Right ventricle myocardium superior (tissue), 1 donor: ENCODE measurements at regions not wholly inside any gene's neighbourhood (a gene's known extent, or its start where the extent isn't known, plus 50 kb on each side); places are given as distances from the start of the nearest gene placed in this dataset.
"Not testable (repeated sequence)": the region's sequence is repeated elsewhere in the genome, so short reads cannot be mapped to it uniquely, and the experiment has no call there.

Source experiments
- ATAC-seq: fragments of 200-7000 bp; cut with Tn5 transposase; one replicate; pipeline ENCODE4 v1.9.1; 2020; ENCODE audit warnings: mild to moderate bottlenecking; ENCODE audit not compliant: poor library complexity
- DNase-seq: peaks from one replicate; pipeline ENCODE4 v3.0.0-alpha.2; 2020
- intact Hi-C: fragments of 100-400 bp; cut with DNase I; formaldehyde crosslinking; loops from one replicate; pipeline ENCODE4 v1.11.2; 2022
- donor health status: DM: no; HTN: yes; CAD: no; lungs with severe emphysema.

DNA sequence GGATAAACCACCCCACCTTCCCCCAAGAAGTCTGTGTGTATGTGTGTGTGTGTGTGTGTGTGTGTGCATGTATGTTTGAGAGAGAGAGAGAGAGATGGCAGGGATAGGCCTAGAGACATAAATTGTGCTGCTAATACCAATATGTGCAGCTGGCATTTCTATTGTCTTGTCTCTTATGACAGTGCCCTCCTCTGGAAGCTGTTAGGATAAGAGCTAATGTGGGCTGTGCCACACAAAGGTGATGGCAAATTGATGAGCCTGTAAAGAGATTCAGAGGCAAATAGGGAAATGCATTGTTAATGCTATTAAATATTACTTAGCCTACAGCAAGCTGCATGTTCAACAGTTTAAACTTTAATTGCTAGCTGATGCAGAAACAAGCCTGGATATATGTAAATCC, 332.0 kb downstream of the NKX6-1 start:
- DNase-seq: no peak
- intact Hi-C loops: no loop called here
- ATAC-seq: no peak

DNA sequence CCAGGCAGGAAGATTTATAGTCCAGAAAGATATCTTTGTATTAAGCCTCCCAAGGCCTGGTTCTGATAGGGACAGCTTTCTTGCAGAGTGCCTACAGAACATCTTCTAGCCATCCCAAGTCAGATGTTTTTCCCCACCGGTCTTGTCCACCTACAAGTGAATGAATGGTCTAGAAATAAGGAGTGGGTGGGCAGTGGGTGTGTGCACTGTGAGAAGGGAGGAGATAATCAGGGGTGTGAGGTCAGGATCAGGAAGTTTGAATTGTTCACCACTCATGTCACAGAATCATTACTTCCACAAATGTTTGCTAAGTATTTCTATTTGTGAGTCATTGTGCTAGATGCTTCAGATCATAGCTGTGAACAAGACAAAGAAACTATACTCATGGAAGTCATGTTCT, 332.6 kb downstream of the NKX6-1 start:
- ATAC-seq: no peak
- no peak for DNase-seq
- intact Hi-C loops: no loop called here

DNA sequence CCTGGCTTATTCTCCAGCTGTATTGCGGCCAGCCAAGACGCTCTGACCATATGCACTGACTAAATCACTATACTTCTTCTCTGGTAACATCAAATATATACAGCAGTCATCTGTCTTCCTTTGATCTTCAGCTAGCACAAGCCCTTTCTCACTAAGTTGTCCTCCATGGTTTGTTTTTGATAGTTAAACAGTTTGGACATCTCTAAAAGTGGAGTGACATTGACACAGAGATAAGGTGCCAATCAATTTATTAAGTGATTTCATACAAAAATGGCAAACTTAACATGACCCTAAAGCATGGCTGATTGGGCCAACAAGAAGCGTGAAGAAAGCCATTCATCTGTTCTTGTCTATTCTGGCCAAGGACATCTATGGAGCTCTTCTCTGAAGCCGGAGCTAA, 334.9 kb downstream of the NKX6-1 start:
- intact Hi-C loops: no loop called here
- no peak for DNase-seq
- no peak for ATAC-seq

DNA sequence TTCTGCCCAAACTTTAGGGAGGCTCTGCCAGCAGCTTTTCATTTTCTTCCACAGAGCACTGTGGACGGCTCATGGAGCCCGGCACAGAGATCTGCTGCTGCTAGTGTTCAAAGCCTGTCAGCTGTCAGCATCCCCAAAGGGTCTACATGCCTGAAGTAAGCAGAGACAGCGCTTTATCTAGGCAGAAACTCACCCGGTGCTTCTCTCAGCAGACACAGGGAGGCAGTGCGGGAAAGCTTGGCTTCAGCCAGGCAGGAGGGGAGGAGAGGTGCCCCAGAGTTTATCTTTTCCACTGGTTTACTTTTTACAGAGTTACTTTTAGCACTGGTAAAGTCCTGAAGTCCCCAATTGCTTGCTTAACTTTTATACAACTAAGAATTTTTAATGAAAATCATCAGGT, 339.3 kb downstream of the NKX6-1 start:
- ATAC-seq (no peak), DNase-seq (no peak)
- intact Hi-C loops: no loop called here

DNA sequence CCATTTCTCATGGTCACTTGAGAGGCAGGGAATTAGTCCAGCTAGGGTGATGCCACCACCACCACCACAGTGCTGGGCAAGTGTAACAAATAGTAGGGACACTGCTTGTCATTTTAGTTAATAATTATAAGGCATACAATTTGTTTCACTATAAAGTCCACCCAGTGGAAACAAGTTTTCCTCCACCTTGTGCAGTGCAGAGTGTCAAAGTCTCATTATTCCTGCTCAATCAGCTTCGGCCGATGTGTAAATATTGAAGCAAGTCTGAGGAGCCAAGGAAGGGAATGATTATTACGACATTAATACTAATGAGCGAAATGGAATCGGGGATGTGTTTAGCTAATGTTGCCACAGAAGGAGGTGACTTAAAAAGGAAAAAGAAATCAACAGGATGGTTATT, 340.4 kb downstream of the NKX6-1 start:
- intact Hi-C loops: no loop called here
- ATAC-seq (no peak), DNase-seq (no peak)

DNA sequence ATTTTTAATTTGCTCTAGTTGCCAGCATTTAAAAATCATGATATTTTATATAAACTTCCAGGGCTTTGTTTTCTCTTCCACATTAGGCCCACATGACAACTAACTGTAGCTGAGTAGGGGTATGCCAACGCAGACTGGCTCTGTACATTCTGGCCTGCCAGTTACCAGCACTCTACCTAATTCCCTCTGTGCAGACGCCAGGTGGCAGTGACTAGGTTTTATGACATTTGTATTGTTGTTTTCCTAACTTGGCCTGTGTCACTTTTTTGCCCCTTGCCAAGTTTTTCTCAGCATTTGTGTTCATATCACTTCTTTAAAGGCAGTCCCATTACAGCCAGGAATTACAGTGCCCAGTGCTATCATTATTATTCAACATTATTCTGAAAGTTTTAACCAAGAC, 347.5 kb downstream of the NKX6-1 start:
- intact Hi-C loops: no loop called here
- ATAC-seq (no peak), DNase-seq (no peak)

DNA sequence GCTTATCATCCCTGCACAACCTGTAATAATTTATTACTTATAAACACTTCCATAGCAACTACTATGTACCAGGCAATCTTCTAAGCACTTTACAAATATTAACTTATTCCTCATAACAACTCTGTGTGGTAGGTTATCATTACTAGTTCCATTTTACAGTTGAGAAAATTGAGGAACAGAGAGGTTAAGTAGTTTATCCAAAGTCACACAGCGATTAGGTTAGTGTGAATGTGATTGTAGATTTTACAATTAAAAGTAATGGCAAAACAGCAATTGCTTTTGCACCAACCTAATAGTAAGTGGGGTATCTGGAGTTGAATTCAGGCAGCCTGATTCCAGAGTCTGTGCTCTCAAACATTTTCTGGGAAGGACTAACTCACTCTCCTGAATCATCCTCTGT, 348.9 kb downstream of the NKX6-1 start:
- intact Hi-C loops: no loop called here
- no peak for ATAC-seq

DNA sequence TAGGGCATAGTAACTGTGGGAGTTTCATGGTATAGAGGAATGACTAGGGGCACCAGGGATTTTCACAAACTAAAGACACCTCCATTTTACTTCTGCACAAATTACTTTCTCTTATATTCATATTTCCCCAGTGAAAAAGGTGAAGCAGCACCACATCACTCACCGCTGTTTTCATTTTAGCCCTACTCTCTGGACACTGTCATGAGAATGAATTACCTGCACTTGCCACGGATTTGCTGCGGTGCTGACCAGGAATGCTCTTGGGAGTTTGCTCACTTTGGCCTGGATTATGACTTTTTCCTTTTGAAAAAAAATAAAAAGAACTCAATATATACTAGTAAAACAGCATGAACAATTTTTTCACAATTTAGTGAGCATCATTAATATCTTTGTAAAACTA, 351.3 kb downstream of the NKX6-1 start:
- intact Hi-C loops: no loop called here
- DNase-seq (no peak), ATAC-seq (no peak)

More for the DNA sequence above, 348.9 kb downstream of the NKX6-1 start:
- no peak for DNase-seq

DNA sequence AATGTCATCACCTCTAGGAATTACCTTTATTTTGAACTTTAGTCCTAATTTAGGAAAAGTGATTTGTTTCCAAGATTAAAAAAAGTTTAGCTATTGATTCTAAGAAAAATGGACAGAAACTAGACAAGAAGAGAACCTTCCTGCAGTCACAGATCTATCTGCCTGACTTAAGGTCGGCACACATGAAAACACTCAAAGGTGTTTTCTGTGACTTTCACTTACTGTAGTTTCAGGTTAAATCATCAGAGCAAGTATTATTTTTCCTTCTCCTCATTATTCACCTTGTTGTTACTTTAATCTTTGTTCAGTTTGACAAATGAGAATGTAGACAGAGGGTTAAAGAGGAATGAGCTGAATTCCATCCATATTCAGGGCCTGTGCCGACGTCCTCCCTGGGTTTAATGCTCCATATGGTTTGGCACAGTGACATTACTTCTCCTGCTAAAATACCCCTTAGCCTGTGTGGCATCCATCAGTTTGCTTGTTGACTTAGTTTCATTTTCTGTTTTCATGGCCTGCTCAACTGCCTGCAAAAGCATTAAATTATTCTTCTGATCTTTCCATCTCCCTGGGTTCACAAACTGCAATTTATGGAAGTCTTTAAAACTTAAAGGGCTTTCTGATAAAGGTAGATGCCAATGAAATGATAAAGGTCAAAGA, 352.7 kb downstream of the NKX6-1 start:
- intact Hi-C loops: no loop called here
- no peak for DNase-seq
- ATAC-seq: no peak

DNA sequence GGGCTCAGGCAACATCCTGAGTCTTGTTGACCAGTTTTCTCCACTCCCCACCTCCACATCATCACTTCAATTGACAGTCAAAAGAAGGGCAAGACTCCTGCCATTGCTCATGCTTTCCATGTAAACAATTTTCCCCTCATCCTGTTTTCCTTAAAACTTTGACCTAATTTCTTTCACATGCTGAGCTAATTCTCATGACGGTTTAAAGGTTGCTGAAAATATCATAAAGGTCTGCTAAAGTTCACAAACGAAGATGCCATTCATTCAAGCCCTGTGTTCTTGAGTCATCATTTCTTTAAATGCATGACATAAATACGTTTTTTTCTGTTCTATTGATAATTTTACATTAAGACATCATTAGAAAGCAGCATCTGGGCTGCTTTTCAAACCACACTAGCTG, 353.9 kb downstream of the NKX6-1 start:
- ATAC-seq (no peak), DNase-seq (no peak)
- intact Hi-C loops: no loop called here

DNA sequence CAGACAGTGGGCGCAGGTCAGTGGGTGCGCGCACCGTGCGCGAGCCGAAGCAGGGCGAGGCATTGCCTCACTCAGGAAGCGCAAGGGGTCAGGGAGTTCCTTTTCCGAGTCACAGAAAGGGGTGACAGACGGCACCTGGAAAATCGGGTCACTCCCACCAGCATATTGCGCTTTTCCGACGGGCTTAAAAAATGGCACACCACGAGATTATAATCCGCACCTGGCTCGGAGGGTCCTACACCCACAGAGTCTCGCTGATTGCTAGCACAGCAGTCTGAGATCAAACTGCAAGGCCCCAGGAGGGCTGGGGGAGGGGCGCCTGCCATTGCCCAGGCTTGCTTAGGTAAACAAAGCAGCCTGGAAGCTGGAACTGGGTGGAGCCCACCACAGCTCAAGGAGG, 372.2 kb downstream of the NKX6-1 start:
- intact Hi-C loops, ATAC-seq, DNase-seq: not testable (repeated sequence)

DNA sequence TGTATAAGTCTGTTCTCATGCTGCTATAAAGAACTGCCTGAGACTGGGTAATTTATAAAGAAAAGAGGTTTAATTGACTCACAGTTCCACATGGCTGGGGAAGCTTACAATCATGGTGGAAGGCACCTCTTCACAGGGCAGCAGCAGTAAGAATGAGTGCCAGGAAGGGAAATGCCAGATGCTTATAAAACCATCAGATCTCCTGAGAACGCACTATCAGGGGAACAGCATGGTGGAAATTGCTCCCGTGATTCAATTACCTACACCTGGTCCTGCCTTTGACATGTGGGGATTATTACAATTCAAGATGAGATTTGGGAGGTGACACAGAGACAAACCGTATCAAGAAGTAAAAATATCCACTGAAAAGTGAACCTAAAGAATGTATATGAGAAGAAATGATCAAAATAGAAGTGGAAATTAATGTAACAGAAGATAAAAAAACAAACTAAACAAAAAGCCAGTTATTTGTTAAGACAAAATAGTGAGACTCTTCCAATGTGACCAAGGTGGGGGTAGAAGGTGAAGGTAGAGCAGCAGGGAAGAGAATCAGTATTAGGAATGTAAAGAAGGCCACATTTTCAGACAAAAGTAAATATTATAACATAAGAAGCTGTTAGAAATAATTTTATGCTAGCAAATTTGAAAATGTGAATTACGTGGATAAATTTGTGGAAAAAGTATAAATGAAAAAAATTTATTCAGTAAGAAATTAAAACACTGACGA, 372.9 kb downstream of the NKX6-1 start:
- intact Hi-C loops: no loop called here
- no peak for ATAC-seq
- no peak for DNase-seq

DNA sequence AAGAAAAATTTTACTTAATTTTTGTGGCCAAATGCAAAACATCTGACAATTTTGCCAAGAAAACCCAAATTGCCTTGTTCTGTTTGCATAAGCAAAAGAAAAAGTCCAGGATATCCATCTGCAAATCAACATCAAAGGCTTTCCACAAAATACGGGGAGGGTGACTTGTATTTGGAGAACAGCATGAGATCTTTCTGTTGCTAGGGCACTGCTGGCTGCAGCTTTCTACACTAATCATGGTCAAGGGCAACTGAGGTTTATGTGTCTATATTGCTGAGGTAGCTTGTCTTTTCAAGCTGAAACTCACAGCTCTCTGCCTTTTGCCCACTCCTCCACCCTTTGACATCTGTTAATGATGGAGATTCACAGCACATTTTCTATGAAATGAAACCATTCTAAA, 389.1 kb downstream of the NKX6-1 start:
- intact Hi-C loops: no loop called here
- DNase-seq (no peak), ATAC-seq (no peak)

DNA sequence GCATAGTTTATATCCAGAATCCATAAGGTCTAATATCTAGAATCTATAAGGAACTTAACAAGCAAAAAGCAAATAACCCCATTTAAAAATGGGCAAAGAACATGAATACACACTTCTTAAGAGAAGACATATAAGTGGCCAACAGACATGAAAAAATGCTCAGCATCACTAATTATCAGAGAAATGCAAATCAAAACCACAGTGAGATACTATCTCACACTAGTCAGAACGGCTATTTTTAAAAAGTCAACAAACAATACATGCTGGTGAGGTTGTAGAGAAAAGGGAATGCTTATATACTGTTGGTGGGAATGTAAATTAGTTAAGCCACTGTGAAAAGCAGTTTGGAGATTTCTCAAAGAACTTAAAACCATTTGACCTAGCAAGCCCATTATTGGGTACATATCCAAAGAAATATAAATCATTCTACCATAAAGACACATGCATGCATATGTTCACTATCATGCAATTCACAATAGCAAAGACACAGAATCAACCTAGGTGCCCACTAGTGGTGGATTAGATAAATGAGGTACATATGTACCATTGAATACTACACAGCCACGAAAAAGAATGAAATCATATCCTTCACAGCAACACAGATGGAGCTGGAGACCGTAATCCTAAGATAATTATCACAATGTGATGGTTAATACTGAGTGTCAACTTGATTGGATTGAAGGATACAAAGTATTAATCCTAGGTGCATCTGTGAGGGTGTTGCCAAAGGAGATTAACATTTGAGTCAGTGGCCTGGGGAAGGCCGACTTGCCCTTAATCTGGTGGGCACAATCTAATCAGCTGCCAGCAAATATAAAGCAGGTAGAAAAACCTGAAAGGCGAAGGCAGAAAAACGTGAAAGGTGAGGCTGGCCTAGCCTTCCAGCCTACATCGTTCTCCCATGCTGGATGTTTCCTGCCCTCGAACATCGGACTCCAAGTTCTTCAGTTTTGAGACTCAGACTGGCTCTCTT, 397.2 kb downstream of the NKX6-1 start:
- intact Hi-C loops, ATAC-seq, DNase-seq: not testable (repeated sequence)

DNA sequence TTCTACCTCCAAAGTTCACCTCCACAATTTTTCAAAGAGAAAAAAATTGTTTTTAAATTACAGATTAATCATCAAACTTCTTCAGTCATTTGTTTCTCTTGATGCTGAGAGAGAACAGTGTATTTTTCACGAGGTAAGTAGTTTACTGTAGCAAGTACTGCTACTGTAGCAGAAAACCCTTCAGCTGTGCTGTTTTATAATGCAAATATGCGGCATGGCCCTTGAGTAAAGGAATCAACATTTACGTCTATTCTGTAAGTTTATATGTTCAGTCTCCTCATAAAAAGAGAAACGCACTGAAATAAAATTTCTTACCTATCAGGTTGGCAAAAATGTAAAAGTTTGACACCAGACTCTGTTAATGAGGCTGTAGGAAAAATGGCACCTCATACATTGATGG, 399.0 kb downstream of the NKX6-1 start:
- intact Hi-C loops: no loop called here
- no peak for DNase-seq
- ATAC-seq: no peak

DNA sequence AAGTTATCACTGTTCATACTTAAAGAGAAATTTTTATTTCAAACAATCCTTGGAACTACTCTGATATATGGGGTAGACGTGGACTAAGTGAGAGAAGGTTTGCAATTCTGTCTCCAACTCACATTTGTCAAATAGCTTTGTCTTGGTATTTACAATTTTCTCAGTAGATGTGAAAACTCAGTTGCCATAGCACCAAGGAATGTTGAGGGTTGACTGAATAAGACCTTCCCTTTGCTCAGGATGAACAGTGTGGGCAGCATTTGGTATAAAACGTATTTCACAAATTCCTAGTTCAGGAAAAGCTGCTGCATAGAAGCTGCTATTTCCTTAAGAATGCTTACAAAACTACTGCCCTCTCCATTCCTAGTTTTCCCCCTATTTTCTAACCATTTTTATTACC, 399.5 kb downstream of the NKX6-1 start:
- ATAC-seq (no peak), DNase-seq (no peak)
- intact Hi-C loops: no loop called here

DNA sequence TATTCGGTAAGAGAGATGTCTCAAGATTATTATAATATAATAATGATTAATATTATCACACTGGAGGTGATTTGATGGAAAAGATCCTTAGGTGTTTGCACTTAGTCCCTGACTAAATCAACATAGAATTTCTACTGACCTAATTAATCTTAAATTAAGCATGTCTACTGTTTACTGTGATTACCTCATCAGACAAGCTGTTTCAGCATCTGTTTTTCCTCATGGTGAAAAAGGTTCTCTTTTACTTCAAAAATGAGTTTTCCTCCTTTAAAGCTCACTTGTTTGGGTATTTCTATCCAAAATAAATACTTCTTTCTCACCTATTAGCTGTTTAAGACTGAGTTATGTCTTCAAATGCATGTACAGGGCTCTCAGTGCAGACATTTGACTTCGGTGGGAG, 407.8 kb downstream of the NKX6-1 start:
- DNase-seq: no peak
- intact Hi-C loops: no loop called here
- no peak for ATAC-seq

DNA sequence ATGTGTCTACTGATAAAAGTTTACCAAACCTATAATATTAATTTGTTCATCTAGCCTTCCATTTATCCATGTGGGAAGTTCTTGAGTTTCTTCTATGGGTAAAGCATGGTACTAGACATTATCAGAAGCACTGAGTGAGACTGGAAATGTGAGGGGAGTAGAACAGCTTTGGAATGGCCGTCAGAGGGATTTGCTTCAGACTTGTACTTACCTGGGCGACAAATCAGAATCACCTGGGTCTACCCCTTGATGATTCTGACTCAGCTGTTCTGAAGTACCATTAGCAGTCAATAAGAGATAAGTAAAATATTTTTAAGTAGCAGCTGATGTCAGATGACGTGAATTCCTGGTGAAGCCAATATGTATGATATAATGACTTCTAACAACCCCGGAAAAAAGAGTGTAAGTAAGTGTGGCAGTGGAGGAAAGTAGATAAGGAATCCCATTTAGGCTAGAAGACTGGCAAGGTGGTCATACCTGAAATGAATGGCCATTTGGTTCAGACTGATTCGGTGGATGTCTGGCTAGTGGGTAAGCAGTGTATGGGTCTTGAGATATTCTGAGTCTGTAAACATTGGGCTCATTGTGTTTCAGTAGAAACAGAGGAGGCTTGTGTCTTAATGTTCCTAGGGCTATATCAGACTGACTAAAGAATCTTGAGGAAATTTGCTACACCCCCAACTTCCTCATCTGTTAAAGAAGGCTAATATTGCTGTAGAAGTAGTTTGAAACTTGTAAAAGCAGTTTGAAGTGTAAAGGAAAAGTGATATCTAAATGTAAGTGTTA, 409.2 kb downstream of the NKX6-1 start:
- intact Hi-C loops: no loop called here
- ATAC-seq (no peak), DNase-seq (no peak)

DNA sequence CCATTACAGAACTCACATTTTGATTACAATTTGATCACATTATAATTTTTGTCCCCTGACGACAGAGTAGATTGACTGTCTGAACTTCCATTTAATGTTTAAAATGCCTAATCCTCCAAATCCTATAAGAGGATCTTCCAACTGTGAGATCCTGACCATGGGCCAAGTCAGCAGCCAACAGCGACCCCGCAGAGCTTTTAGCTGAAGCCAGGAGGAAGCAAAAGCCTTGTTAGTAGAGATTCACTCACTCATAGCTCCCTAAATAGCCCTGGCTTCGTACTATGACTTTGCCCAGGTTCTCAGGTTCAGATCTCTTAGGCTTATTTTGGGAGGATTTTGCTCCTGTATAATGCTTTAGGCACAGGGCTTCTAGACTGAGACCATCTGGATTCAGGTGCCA, 413.1 kb downstream of the NKX6-1 start:
- ATAC-seq (no peak), DNase-seq (no peak)
- intact Hi-C loops: no loop called here
